ENCODE measurements at regions not wholly inside any gene's neighbourhood (a gene's known extent, or its start where the extent isn't known, plus 50 kb on each side); places are given as distances from the start of the nearest gene placed in this dataset.

GRCh38 chr5:143551820-143552251, 148.3 kb upstream of the NR3C1 start:
- H2AFZ ChIP-seq (ENCODE audit: low read length, unreplicated experiment): no peak overlapping the region
- no peak overlapping the region for H3K4me3 ChIP-seq (ENCODE audit: low read depth, low read length)
- no peaks in the 10 kb centered on the region for H3K79me2 ChIP-seq (ENCODE audit: control insufficient read depth, insufficient read depth, low read length, unreplicated experiment)
- peaks cover 40% of the 10 kb centered on the region for H3K4me1 ChIP-seq (ENCODE audit: control insufficient read depth, insufficient read depth, low read length, unreplicated experiment)
- no peaks in the 10 kb centered on the region for H3K27me3 ChIP-seq (ENCODE audit: insufficient read depth, low read length)
- no peak overlapping the region for H3K27ac ChIP-seq (ENCODE audit: low read depth, low read length)
- H3K36me3 ChIP-seq (ENCODE audit: insufficient read depth, low read length): no peaks in the 10 kb centered on the region

GRCh38 chr5:143550986-143551630, 147.6 kb upstream of the NR3C1 start:
- H3K27ac ChIP-seq (ENCODE audit: low read depth, low read length): no peak overlapping the region
- H3K4me1 ChIP-seq (ENCODE audit: control insufficient read depth, insufficient read depth, low read length, unreplicated experiment): peaks cover 37% of the 10 kb centered on the region
- H3K27me3 ChIP-seq (ENCODE audit: insufficient read depth, low read length): no peaks in the 10 kb centered on the region
- H3K79me2 ChIP-seq (ENCODE audit: control insufficient read depth, insufficient read depth, low read length, unreplicated experiment): no peaks in the 10 kb centered on the region
- H2AFZ ChIP-seq (ENCODE audit: low read length, unreplicated experiment): peak overlapping the region; percentile 27
- H3K36me3 ChIP-seq (ENCODE audit: insufficient read depth, low read length): no peaks in the 10 kb centered on the region
- H3K4me3 ChIP-seq (ENCODE audit: low read depth, low read length): no peak overlapping the region

- H2AFZ ChIP-seq (ENCODE audit: low read length, unreplicated experiment): no peak overlapping the region
- H3K36me3 ChIP-seq (ENCODE audit: insufficient read depth, low read length): no peaks in the 10 kb centered on the region
- no peak overlapping the region for H3K27ac ChIP-seq (ENCODE audit: low read depth, low read length)
- H3K79me2 ChIP-seq (ENCODE audit: control insufficient read depth, insufficient read depth, low read length, unreplicated experiment): no peaks in the 10 kb centered on the region
- peaks cover 37% of the 10 kb centered on the region for H3K4me1 ChIP-seq (ENCODE audit: control insufficient read depth, insufficient read depth, low read length, unreplicated experiment)
- no peak overlapping the region for H3K4me3 ChIP-seq (ENCODE audit: low read depth, low read length)
- H3K27me3 ChIP-seq (ENCODE audit: insufficient read depth, low read length): no peaks in the 10 kb centered on the region
Measured at GRCh38 chr5:143547342-143547741, 143.9 kb upstream of the NR3C1 start.

- Histone ChIP-seq H3K36me3 (ENCODE audit: insufficient read depth, low read length) (no peaks in the 10 kb centered on the region), H3K4me3 (ENCODE audit: low read depth, low read length) (no peak overlapping the region), H3K27ac (ENCODE audit: low read depth, low read length) (no peak overlapping the region), H3K27me3 (ENCODE audit: insufficient read depth, low read length) (no peaks in the 10 kb centered on the region), H3K79me2 (ENCODE audit: control insufficient read depth, insufficient read depth, low read length, unreplicated experiment) (no peaks in the 10 kb centered on the region), H3K4me1 (ENCODE audit: control insufficient read depth, insufficient read depth, low read length, unreplicated experiment) (peaks cover 29% of the 10 kb centered on the region), H2AFZ (ENCODE audit: low read length, unreplicated experiment) (no peak overlapping the region)
Measured at GRCh38 chr5:143546394-143546793, 142.9 kb upstream of the NR3C1 start.

GRCh38 chr5:143544606-143545005, 141.1 kb upstream of the NR3C1 start:
- no peaks in the 10 kb centered on the region for H3K36me3 ChIP-seq (ENCODE audit: insufficient read depth, low read length)
- H3K4me3 ChIP-seq (ENCODE audit: low read depth, low read length): no peak overlapping the region
- no peaks in the 10 kb centered on the region for H3K79me2 ChIP-seq (ENCODE audit: control insufficient read depth, insufficient read depth, low read length, unreplicated experiment)
- no peak overlapping the region for H2AFZ ChIP-seq (ENCODE audit: low read length, unreplicated experiment)
- no peaks in the 10 kb centered on the region for H3K27me3 ChIP-seq (ENCODE audit: insufficient read depth, low read length)
- no peak overlapping the region for H3K27ac ChIP-seq (ENCODE audit: low read depth, low read length)
- peaks cover 18% of the 10 kb centered on the region for H3K4me1 ChIP-seq (ENCODE audit: control insufficient read depth, insufficient read depth, low read length, unreplicated experiment)

GRCh38 chr5:143543358-143544255, 140.1 kb upstream of the NR3C1 start:
- Histone ChIP-seq H3K4me3 (ENCODE audit: low read depth, low read length) (no peak overlapping the region), H3K79me2 (ENCODE audit: control insufficient read depth, insufficient read depth, low read length, unreplicated experiment) (no peaks in the 10 kb centered on the region), H3K4me1 (ENCODE audit: control insufficient read depth, insufficient read depth, low read length, unreplicated experiment) (peaks cover 18% of the 10 kb centered on the region), H3K27me3 (ENCODE audit: insufficient read depth, low read length) (no peaks in the 10 kb centered on the region), H3K36me3 (ENCODE audit: insufficient read depth, low read length) (peaks cover 4% of the 10 kb centered on the region; the same call in 1 of the 2 replicates), H2AFZ (ENCODE audit: low read length, unreplicated experiment) (no peak overlapping the region), H3K27ac (ENCODE audit: low read depth, low read length) (no peak overlapping the region)

- H3K4me3 ChIP-seq (ENCODE audit: low read depth, low read length): no peak overlapping the region
- no peaks in the 10 kb centered on the region for H3K79me2 ChIP-seq (ENCODE audit: control insufficient read depth, insufficient read depth, low read length, unreplicated experiment)
- H3K27ac ChIP-seq (ENCODE audit: low read depth, low read length): no peak overlapping the region
- no peak overlapping the region for H2AFZ ChIP-seq (ENCODE audit: low read length, unreplicated experiment)
- H3K4me1 ChIP-seq (ENCODE audit: control insufficient read depth, insufficient read depth, low read length, unreplicated experiment): peaks cover 18% of the 10 kb centered on the region
- H3K27me3 ChIP-seq (ENCODE audit: insufficient read depth, low read length): no peaks in the 10 kb centered on the region
- H3K36me3 ChIP-seq (ENCODE audit: insufficient read depth, low read length): peaks cover 4% of the 10 kb centered on the region; the same call in 1 of the 2 replicates
Measured at GRCh38 chr5:143542798-143543144, 139.3 kb upstream of the NR3C1 start.

- Histone ChIP-seq H3K79me2 (ENCODE audit: control insufficient read depth, insufficient read depth, low read length, unreplicated experiment) (no peaks in the 10 kb centered on the region), H3K4me1 (ENCODE audit: control insufficient read depth, insufficient read depth, low read length, unreplicated experiment) (peaks cover 18% of the 10 kb centered on the region), H3K27ac (ENCODE audit: low read depth, low read length) (no peak overlapping the region), H3K36me3 (ENCODE audit: insufficient read depth, low read length) (peaks cover 4% of the 10 kb centered on the region; the same call in 1 of the 2 replicates), H3K4me3 (ENCODE audit: low read depth, low read length) (no peak overlapping the region), H2AFZ (ENCODE audit: low read length, unreplicated experiment) (no peak overlapping the region), H3K27me3 (ENCODE audit: insufficient read depth, low read length) (no peaks in the 10 kb centered on the region)
Measured at GRCh38 chr5:143541943-143542797, 138.7 kb upstream of the NR3C1 start.

GRCh38 chr5:143539742-143540141, 136.3 kb upstream of the NR3C1 start:
- no peak overlapping the region for H2AFZ ChIP-seq (ENCODE audit: low read length, unreplicated experiment)
- no peak overlapping the region for H3K4me3 ChIP-seq (ENCODE audit: low read depth, low read length)
- H3K79me2 ChIP-seq (ENCODE audit: control insufficient read depth, insufficient read depth, low read length, unreplicated experiment): no peaks in the 10 kb centered on the region
- peaks cover 29% of the 10 kb centered on the region for H3K4me1 ChIP-seq (ENCODE audit: control insufficient read depth, insufficient read depth, low read length, unreplicated experiment)
- no peaks in the 10 kb centered on the region for H3K27me3 ChIP-seq (ENCODE audit: insufficient read depth, low read length)
- no peak overlapping the region for H3K27ac ChIP-seq (ENCODE audit: low read depth, low read length)
- peaks cover 4% of the 10 kb centered on the region; the same call in 1 of the 2 replicates for H3K36me3 ChIP-seq (ENCODE audit: insufficient read depth, low read length)

GRCh38 chr5:143537056-143537455, 133.6 kb upstream of the NR3C1 start:
- Histone ChIP-seq H3K36me3 (ENCODE audit: insufficient read depth, low read length) (peaks cover 4% of the 10 kb centered on the region; the same call in 1 of the 2 replicates), H3K4me3 (ENCODE audit: low read depth, low read length) (no peak overlapping the region), H3K27ac (ENCODE audit: low read depth, low read length) (peak overlapping the region; percentile 83; the same call in 1 of the 2 replicates), H2AFZ (ENCODE audit: low read length, unreplicated experiment) (peak overlapping the region; percentile 96), H3K27me3 (ENCODE audit: insufficient read depth, low read length) (no peaks in the 10 kb centered on the region), H3K79me2 (ENCODE audit: control insufficient read depth, insufficient read depth, low read length, unreplicated experiment) (no peaks in the 10 kb centered on the region), H3K4me1 (ENCODE audit: control insufficient read depth, insufficient read depth, low read length, unreplicated experiment) (peaks cover 20% of the 10 kb centered on the region)

All from ACC112 (cell line).